LNCAP (cell line): ENCODE measurements at regions not wholly inside any gene's neighbourhood (a gene's known extent, or its start where the extent isn't known, plus 50 kb on each side); places are given as distances from the start of the nearest gene placed in this dataset.

ENCODE experiments used
- TF ChIP-seq, protein P1 (sequence below): fragments of 450-650 bp; IDR thresholded peaks from 2 replicates; pipeline ENCODE4 v1.5.1; 2017; ENCODE audit warnings: mild to moderate bottlenecking

DNA sequence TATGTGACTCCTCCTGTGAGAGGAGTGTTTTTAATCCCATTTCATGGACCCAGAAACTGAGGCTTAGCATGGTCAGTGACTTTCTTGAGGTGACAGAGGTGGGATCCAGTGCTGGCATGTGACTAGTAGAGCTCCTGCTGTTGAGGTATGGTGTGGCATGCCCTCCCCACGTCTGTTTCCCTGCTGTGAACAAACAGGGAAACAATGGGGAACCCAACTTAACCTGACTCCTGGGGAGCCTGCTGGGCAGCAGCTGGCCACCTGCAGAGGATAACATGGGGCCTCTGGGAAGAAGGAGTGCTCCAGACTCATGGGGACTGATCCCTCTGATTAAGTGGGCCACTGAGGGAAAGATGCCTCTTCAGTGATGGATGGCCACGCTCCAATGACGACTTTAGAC lies 114.0 kb downstream of the BEGAIN start:
- TF ChIP-seq, protein P1, sequence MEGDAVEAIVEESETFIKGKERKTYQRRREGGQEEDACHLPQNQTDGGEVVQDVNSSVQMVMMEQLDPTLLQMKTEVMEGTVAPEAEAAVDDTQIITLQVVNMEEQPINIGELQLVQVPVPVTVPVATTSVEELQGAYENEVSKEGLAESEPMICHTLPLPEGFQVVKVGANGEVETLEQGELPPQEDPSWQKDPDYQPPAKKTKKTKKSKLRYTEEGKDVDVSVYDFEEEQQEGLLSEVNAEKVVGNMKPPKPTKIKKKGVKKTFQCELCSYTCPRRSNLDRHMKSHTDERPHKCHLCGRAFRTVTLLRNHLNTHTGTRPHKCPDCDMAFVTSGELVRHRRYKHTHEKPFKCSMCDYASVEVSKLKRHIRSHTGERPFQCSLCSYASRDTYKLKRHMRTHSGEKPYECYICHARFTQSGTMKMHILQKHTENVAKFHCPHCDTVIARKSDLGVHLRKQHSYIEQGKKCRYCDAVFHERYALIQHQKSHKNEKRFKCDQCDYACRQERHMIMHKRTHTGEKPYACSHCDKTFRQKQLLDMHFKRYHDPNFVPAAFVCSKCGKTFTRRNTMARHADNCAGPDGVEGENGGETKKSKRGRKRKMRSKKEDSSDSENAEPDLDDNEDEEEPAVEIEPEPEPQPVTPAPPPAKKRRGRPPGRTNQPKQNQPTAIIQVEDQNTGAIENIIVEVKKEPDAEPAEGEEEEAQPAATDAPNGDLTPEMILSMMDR, result no peak

DNA sequence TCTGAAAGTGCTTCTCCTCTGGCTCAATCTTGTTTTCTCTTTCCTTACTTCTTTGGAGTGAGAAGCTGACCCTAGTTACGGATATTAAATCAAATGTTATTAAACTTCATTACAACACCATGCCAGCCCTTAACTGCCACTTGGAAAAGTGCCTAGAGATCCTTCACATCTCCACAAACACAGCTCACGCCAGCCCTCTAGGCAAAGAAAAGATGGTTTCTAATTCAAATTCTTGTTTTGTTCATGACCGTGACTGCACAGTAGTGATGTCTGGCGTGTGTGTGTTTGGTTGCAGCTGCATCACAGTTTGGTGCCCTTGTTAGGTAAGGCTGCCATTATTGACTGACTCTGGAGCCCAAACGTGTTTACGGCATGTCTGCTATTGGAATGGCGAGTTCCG lies 113.0 kb downstream of the BEGAIN start:
- TF ChIP-seq, protein P1, result no peak

DNA sequence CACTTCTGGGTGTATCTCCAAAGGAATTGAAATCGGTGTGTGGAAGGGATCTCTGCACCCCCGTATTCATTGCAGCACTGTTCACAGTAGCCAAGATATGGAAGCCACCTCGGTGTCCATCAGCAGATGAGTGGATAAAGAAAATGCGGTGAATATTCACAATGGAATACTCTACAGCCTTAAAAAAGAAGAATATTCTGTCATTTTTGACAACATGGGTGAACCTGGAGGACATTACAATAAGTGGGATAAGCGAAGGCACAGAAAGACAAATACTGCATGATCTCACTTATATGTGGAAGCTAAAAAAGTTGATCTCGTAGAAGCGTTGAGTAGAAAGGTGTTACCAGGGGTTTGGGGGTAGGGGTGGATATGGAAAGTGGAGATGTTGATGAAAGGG lies 111.9 kb downstream of the BEGAIN start:
- TF ChIP-seq, protein P1, result no peak

DNA sequence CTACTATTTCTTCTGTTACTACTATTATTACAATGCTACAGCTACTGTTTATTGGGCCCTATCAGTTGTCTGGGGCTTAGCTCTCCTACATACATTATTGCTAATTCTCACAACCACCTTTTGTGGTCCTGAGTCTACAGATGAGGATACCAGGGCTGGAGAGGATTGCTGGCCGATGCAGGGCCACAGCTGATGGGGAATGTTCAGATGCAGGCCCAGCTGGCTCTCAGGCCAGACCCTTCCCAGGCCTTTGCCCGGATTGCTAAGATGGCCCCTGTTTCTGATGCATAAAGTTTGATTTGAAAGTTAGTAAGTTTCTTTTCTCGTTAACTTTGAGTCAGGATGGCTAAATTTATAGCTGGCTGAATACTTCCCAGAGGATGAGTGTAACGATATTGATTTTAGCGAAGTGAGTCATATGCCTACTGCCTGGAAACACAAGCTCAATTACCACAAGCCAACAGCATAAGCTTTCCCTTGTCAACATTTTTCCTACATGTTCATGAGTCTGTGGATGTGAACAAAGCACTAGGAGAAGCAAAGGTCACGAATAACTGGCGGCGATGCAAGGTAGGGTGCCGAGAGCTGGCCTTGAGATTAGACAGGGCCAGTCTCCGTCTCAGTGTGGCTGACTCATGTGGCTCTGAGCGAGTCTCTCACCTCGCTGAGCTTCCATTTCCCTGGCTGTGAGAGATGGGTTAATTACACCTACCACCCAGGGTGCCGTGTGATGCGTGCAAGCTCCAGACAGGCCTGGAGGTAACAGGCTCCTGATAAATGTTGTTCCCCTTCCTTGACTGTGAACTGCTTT lies 111.0 kb downstream of the BEGAIN start:
- TF ChIP-seq, protein P1, result no peak

DNA sequence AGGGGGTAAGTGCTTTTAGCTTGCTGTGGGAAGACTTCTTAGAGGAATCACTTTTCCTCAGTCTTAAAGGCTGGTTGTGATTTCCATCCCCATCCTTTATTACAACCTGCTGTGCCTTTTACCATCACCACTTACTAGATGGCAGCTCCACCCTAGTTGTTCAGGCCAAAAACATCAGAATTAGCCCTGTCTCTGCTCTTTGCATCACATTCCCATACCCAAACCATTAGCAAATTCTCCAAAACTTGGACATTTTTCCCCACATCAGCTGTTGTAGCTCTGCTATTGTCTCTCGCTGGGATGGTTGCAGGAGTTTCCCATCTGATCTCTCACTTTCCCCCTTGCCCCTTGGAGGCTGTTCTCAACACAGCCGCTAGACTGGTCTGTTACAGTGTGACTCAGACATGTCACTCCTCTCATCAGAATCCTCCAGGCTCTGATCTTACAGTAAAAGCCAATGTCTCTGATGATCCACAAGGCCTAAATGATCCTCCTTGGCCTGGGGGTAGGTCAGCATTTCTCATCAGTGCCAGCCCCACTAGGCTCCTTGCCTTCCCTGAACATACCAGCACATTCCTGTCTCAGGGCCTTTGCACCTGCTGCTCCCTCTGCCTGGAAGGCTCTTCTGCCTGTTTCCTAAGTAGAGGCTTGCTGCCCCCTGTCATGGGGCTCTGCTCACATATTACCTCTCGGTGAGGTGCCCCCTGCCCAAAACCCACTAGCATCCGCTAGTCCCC lies 102.5 kb downstream of the BEGAIN start:
- TF ChIP-seq, protein P1, result no peak

DNA sequence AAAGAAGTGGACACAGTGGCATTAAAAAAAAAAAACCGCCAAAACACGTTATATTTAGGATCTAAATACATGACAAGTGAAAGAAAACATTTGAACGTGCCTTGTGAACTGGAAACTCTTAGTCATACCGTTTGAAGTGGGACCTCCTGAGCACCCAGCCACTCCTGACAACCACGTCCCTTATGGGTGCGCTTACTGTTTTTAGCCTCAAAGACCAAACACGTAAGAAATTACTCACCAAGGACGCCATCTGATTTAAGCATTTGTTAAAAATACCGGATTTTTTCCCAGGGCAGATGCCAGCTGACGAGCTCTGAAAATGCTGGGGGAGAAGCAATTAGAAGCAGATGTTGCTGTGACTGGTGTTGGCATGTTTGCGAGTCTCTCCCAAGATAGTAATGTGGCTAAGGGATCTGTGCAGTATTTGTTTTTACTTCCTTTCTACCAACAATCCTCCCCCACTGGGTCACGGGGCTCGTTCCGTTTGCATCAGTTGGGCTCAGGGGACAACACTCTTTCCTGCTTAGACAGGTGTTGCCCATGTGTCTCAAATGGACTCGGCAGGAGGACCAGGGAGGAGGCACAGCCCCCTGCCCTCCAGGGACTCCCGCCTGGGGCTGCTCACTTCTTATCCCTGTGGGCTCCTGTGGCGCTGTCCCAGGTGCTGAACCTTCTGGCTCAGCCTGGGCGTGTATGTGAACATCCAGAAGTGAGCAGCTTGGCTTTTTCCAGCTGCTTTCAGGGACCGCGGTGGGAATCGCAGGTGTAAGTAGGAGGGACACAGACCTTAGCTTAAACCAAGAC lies 101.0 kb downstream of the BEGAIN start:
- TF ChIP-seq, protein P1, result no peak
